ENCODE measurements at regions not wholly inside any gene's neighbourhood (a gene's known extent, or its start where the extent isn't known, plus 50 kb on each side); places are given as distances from the start of the nearest gene placed in this dataset.

- Mint-ChIP-seq H3K4me3 (no peak overlapping the region), H3K4me1 (no peaks in the 10 kb centered on the region), H3K27ac (no peak overlapping the region), H3K27me3 (no peaks in the 10 kb centered on the region), H3K9me3 (peaks cover 0 to 3% (median 0%) of the 10 kb centered on the region in 8 donors), H3K36me3 (no peaks in the 10 kb centered on the region)
- ChIA-PET POLR2A (ENCODE audit: partially characterized antibody) (no interaction called here), CTCF (ENCODE audit: partially characterized antibody) (no interaction called here)
- Histone ChIP-seq H3K4me3 (ENCODE audit: low read length in 2 of 2) (no peak overlapping the region), H3K36me3 (ENCODE audit: insufficient read depth, low read length) (no peaks in the 10 kb centered on the region), H3K27me3 (ENCODE audit: insufficient read depth, low read length) (no peaks in the 10 kb centered on the region), H3K4me1 (ENCODE audit: insufficient read depth, low read length) (no peaks in the 10 kb centered on the region), H3K27ac (ENCODE audit: low read depth, low read length) (no peak overlapping the region), H3K9me3 (ENCODE audit: control insufficient read depth in 1 of 2, low read length in 2 of 2) (no peaks in the 10 kb centered on the region)
- no peak for DNase-seq
- intact Hi-C loops (cut with micrococcal nuclease): no loop called here
These were observed 219.0 kb downstream of the MZT1 start for GRCh38 chr13:72508392-72508791.

GRCh38 chr13:72507416-72508199 is 219.8 kb downstream of the MZT1 start:
- Mint-ChIP-seq H3K36me3 (no peaks in the 10 kb centered on the region), H3K4me1 (no peaks in the 10 kb centered on the region), H3K9me3 (peaks cover 0 to 3% (median 0%) of the 10 kb centered on the region in 8 donors), H3K4me3 (no peak overlapping the region), H3K27ac (no peak overlapping the region), H3K27me3 (no peaks in the 10 kb centered on the region)
- H3K36me3 ChIP-seq (ENCODE audit: insufficient read depth, low read length): no peaks in the 10 kb centered on the region
- ChIA-PET POLR2A (ENCODE audit: partially characterized antibody) (no interaction called here), CTCF (ENCODE audit: partially characterized antibody) (no interaction called here)
- no peak overlapping the region for H3K27ac ChIP-seq (ENCODE audit: low read depth, low read length)
- no peak for DNase-seq
- no peaks in the 10 kb centered on the region for H3K4me1 ChIP-seq (ENCODE audit: insufficient read depth, low read length)
- intact Hi-C loops (cut with micrococcal nuclease): no loop called here
- H3K9me3 ChIP-seq (ENCODE audit: control insufficient read depth in 1 of 2, low read length in 2 of 2): no peaks in the 10 kb centered on the region
- H3K4me3 ChIP-seq (ENCODE audit: low read length in 2 of 2): no peak overlapping the region
- H3K27me3 ChIP-seq (ENCODE audit: insufficient read depth, low read length): no peaks in the 10 kb centered on the region

GRCh38 chr13:72506706-72507105 is 220.7 kb downstream of the MZT1 start:
- H3K4me3 Mint-ChIP-seq: no peak overlapping the region
- DNase-seq: no peak
- H3K36me3 ChIP-seq (ENCODE audit: insufficient read depth, low read length): no peaks in the 10 kb centered on the region
- no peaks in the 10 kb centered on the region for H3K4me1 Mint-ChIP-seq
- ChIA-PET POLR2A (ENCODE audit: partially characterized antibody) (no interaction called here), CTCF (ENCODE audit: partially characterized antibody) (interaction anchor here (0.6 kb wide), 1 partner anchor 18 kb away, joined by 3 read pairs; no protein-coding TSS in a partner anchor)
- no peaks in the 10 kb centered on the region for H3K36me3 Mint-ChIP-seq
- H3K9me3 Mint-ChIP-seq: peaks cover 0 to 3% (median 0%) of the 10 kb centered on the region in 8 donors
- intact Hi-C loops (cut with micrococcal nuclease): no loop called here
- H3K9me3 ChIP-seq (ENCODE audit: control insufficient read depth in 1 of 2, low read length in 2 of 2): no peaks in the 10 kb centered on the region
- H3K27me3 ChIP-seq (ENCODE audit: insufficient read depth, low read length): no peaks in the 10 kb centered on the region
- H3K27ac Mint-ChIP-seq: no peak overlapping the region
- no peak overlapping the region for H3K27ac ChIP-seq (ENCODE audit: low read depth, low read length)
- no peaks in the 10 kb centered on the region for H3K4me1 ChIP-seq (ENCODE audit: insufficient read depth, low read length)
- no peak overlapping the region for H3K4me3 ChIP-seq (ENCODE audit: low read length in 2 of 2)
- no peaks in the 10 kb centered on the region for H3K27me3 Mint-ChIP-seq

- H3K4me3 ChIP-seq (ENCODE audit: low read length in 2 of 2): no peak overlapping the region
- H3K4me1 Mint-ChIP-seq: no peaks in the 10 kb centered on the region
- ChIA-PET POLR2A (ENCODE audit: partially characterized antibody) (no interaction called here), CTCF (ENCODE audit: partially characterized antibody) (no interaction called here)
- H3K4me3 Mint-ChIP-seq: no peak overlapping the region
- H3K27me3 ChIP-seq (ENCODE audit: insufficient read depth, low read length): no peaks in the 10 kb centered on the region
- no peak for DNase-seq
- no peaks in the 10 kb centered on the region for H3K36me3 ChIP-seq (ENCODE audit: insufficient read depth, low read length)
- H3K36me3 Mint-ChIP-seq: no peaks in the 10 kb centered on the region
- H3K27ac ChIP-seq (ENCODE audit: low read depth, low read length): no peak overlapping the region
- intact Hi-C loops (cut with micrococcal nuclease): no loop called here
- no peak overlapping the region for H3K27ac Mint-ChIP-seq
- H3K4me1 ChIP-seq (ENCODE audit: insufficient read depth, low read length): no peaks in the 10 kb centered on the region
- H3K27me3 Mint-ChIP-seq: no peaks in the 10 kb centered on the region
- H3K9me3 Mint-ChIP-seq: peaks cover 0 to 3% (median 0%) of the 10 kb centered on the region in 8 donors
- H3K9me3 ChIP-seq (ENCODE audit: control insufficient read depth in 1 of 2, low read length in 2 of 2): no peaks in the 10 kb centered on the region
These were observed 222.1 kb downstream of the MZT1 start for GRCh38 chr13:72505376-72505775.

GRCh38 chr13:72504131-72504841 is 223.1 kb downstream of the MZT1 start:
- Histone ChIP-seq H3K4me3 (ENCODE audit: low read length in 2 of 2) (no peak overlapping the region), H3K9me3 (ENCODE audit: control insufficient read depth in 1 of 2, low read length in 2 of 2) (no peaks in the 10 kb centered on the region), H3K36me3 (ENCODE audit: insufficient read depth, low read length) (no peaks in the 10 kb centered on the region), H3K27me3 (ENCODE audit: insufficient read depth, low read length) (no peaks in the 10 kb centered on the region), H3K27ac (ENCODE audit: low read depth, low read length) (no peak overlapping the region), H3K4me1 (ENCODE audit: insufficient read depth, low read length) (no peaks in the 10 kb centered on the region)
- no peaks in the 10 kb centered on the region for H3K27me3 Mint-ChIP-seq
- POLR2A ChIA-PET (ENCODE audit: partially characterized antibody): no interaction called here
- no peak overlapping the region for H3K4me3 Mint-ChIP-seq
- no peak overlapping the region for H3K27ac Mint-ChIP-seq
- no peaks in the 10 kb centered on the region for H3K4me1 Mint-ChIP-seq
- no peak for DNase-seq
- intact Hi-C loops (cut with micrococcal nuclease): no loop called here
- H3K36me3 Mint-ChIP-seq: no peaks in the 10 kb centered on the region
- CTCF ChIA-PET (ENCODE audit: partially characterized antibody): no interaction called here
- H3K9me3 Mint-ChIP-seq: peaks cover 0 to 3% (median 0%) of the 10 kb centered on the region in 8 donors

- H3K4me1 ChIP-seq (ENCODE audit: insufficient read depth, low read length): no peaks in the 10 kb centered on the region
- H3K4me1 Mint-ChIP-seq: no peaks in the 10 kb centered on the region
- no peak overlapping the region for H3K4me3 Mint-ChIP-seq
- H3K36me3 Mint-ChIP-seq: no peaks in the 10 kb centered on the region
- H3K27ac ChIP-seq (ENCODE audit: low read depth, low read length): no peak overlapping the region
- no peaks in the 10 kb centered on the region for H3K36me3 ChIP-seq (ENCODE audit: insufficient read depth, low read length)
- intact Hi-C loops (cut with micrococcal nuclease): no loop called here
- H3K27me3 Mint-ChIP-seq: no peaks in the 10 kb centered on the region
- DNase-seq: no peak
- H3K4me3 ChIP-seq (ENCODE audit: low read length in 2 of 2): no peak overlapping the region
- ChIA-PET POLR2A (ENCODE audit: partially characterized antibody) (no interaction called here), CTCF (ENCODE audit: partially characterized antibody) (no interaction called here)
- no peaks in the 10 kb centered on the region for H3K27me3 ChIP-seq (ENCODE audit: insufficient read depth, low read length)
- no peak overlapping the region for H3K27ac Mint-ChIP-seq
- no peaks in the 10 kb centered on the region for H3K9me3 ChIP-seq (ENCODE audit: control insufficient read depth in 1 of 2, low read length in 2 of 2)
- H3K9me3 Mint-ChIP-seq: peaks cover 0 to 5% (median 0%) of the 10 kb centered on the region in 8 donors
These were observed 226.6 kb downstream of the MZT1 start for GRCh38 chr13:72500851-72501250.

GRCh38 chr13:72495681-72496080 is 231.7 kb downstream of the MZT1 start:
- Mint-ChIP-seq H3K9me3 (peaks cover 0 to 7% (median 0%) of the 10 kb centered on the region in 8 donors), H3K4me3 (no peak overlapping the region), H3K27ac (no peak overlapping the region), H3K36me3 (no peaks in the 10 kb centered on the region), H3K27me3 (no peaks in the 10 kb centered on the region), H3K4me1 (no peaks in the 10 kb centered on the region)
- Histone ChIP-seq H3K4me1 (ENCODE audit: insufficient read depth, low read length) (no peaks in the 10 kb centered on the region), H3K27me3 (ENCODE audit: insufficient read depth, low read length) (no peaks in the 10 kb centered on the region), H3K36me3 (ENCODE audit: insufficient read depth, low read length) (no peaks in the 10 kb centered on the region), H3K9me3 (ENCODE audit: control insufficient read depth in 1 of 2, low read length in 2 of 2) (no peaks in the 10 kb centered on the region), H3K27ac (ENCODE audit: low read depth, low read length) (no peak overlapping the region), H3K4me3 (ENCODE audit: low read length in 2 of 2) (no peak overlapping the region)
- intact Hi-C loops (cut with micrococcal nuclease): no loop called here
- ChIA-PET POLR2A (ENCODE audit: partially characterized antibody) (no interaction called here), CTCF (ENCODE audit: partially characterized antibody) (no interaction called here)
- DNase-seq: no peak

All from CD4-positive, alpha-beta memory T cell (primary cell).